ENCODE measurements at regions not wholly inside any gene's neighbourhood (a gene's known extent, or its start where the extent isn't known, plus 50 kb on each side); places are given as distances from the start of the nearest gene placed in this dataset.

- intact Hi-C loops (cut with micrococcal nuclease): no loop called here
- POLR2A ChIA-PET: no interaction called here
These were observed 629.7 kb downstream of the DACH1 start for GRCh38 chr13:71237332-71237731.

GRCh38 chr13:71219698-71220415 is 647.1 kb downstream of the DACH1 start:
- Mint-ChIP-seq H3K27me3 (no peaks in the 10 kb centered on the region), H3K4me3 (no peak overlapping the region), H3K27ac (no peak overlapping the region), H3K9me3 (no peaks in the 10 kb centered on the region), H3K4me1 (ENCODE audit: low read depth) (no peaks in the 10 kb centered on the region), H3K36me3 (ENCODE audit: low read depth) (no peaks in the 10 kb centered on the region)
- ATAC-seq (no peak), DNase-seq (no peak)
- TF ChIP-seq CTCF (IDR thresholded peaks at IDR 0.05): no peak
- intact Hi-C loops (cut with micrococcal nuclease): no loop called here
- CTCF ChIA-PET: interaction anchor here (1.2 kb wide), 1 partner anchor 660 kb away, joined by 3 read pairs; no protein-coding TSS in a partner anchor
- POLR2A ChIA-PET: no interaction called here

More at GRCh38 chr13:71237332-71237731, 629.7 kb downstream of the DACH1 start:
- H3K27me3 Mint-ChIP-seq: no peaks in the 10 kb centered on the region
- ATAC-seq: no peak
- no peaks in the 10 kb centered on the region for H3K4me1 Mint-ChIP-seq (ENCODE audit: low read depth)
- no peak overlapping the region for H3K4me3 Mint-ChIP-seq
- DNase-seq: no peak
- TF ChIP-seq CTCF (IDR thresholded peaks at IDR 0.05): no peak
- CTCF ChIA-PET: no interaction called here
- no peaks in the 10 kb centered on the region for H3K36me3 Mint-ChIP-seq (ENCODE audit: low read depth)
- H3K9me3 Mint-ChIP-seq: no peaks in the 10 kb centered on the region
- H3K27ac Mint-ChIP-seq: no peak overlapping the region

DNA sequence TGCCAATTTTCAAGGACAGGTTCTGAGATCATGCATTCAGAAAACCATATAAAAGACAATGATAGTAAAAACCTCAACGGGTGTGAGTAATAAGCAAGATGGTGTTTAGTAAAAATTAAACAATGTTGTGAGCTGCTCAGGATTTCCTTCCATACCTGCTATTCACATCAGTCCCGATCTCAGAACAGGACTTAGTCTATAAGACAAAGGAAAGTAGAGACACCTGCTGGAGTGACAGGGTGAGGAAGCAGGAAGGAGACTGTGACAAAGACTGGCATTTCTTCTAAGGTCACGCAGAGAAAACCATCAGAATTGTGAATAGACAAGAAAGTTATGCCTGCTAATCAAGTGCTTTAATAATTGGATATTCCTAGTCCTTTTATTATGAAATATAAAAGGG is 648.0 kb downstream of the DACH1 start:
- ChIA-PET CTCF (interaction anchor here (1.2 kb wide), 1 partner anchor 661 kb away, joined by 3 read pairs; no protein-coding TSS in a partner anchor), POLR2A (no interaction called here)
- Mint-ChIP-seq H3K4me1 (ENCODE audit: low read depth) (no peaks in the 10 kb centered on the region), H3K27ac (no peak overlapping the region), H3K27me3 (no peaks in the 10 kb centered on the region), H3K4me3 (no peak overlapping the region), H3K9me3 (no peaks in the 10 kb centered on the region), H3K36me3 (ENCODE audit: low read depth) (no peaks in the 10 kb centered on the region)
- intact Hi-C loops (cut with micrococcal nuclease): no loop called here
- TF ChIP-seq CTCF (IDR thresholded peaks at IDR 0.05): no peak
- DNase-seq (no peak), ATAC-seq (no peak)

- ATAC-seq (no peak), DNase-seq (no peak)
- no peak overlapping the region for H3K4me3 Mint-ChIP-seq
- ChIA-PET CTCF (no interaction called here), POLR2A (no interaction called here)
- no peaks in the 10 kb centered on the region for H3K36me3 Mint-ChIP-seq (ENCODE audit: low read depth)
- no peaks in the 10 kb centered on the region for H3K4me1 Mint-ChIP-seq (ENCODE audit: low read depth)
- H3K9me3 Mint-ChIP-seq: no peaks in the 10 kb centered on the region
- no peak overlapping the region for H3K27ac Mint-ChIP-seq
- no peak for TF ChIP-seq CTCF (IDR thresholded peaks at IDR 0.05)
- intact Hi-C loops (cut with micrococcal nuclease): no loop called here
- H3K27me3 Mint-ChIP-seq: no peaks in the 10 kb centered on the region
These were observed 649.2 kb downstream of the DACH1 start for GRCh38 chr13:71217827-71218226.

DNA sequence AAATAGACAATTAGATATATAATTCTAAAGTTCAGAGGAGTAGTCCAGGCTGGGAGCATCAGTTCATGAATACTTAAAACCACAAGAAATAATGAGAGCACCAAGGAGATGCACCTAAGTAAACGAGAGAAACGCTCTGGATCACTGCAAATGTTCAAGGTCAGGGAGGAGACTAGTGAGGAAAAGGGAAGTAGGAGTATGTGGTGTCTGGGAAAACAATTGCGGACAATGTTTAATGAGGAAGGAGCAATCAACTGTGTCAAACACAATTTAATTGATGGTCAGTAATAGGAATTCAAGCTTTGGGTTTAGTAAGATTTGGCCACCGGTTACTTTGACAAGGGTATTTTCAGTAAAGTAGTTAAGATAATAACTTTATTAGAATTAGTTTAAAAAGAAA is 652.2 kb downstream of the DACH1 start:
- no peaks in the 10 kb centered on the region for H3K9me3 Mint-ChIP-seq
- H3K27me3 Mint-ChIP-seq: no peaks in the 10 kb centered on the region
- H3K4me3 Mint-ChIP-seq: no peak overlapping the region
- TF ChIP-seq CTCF (IDR thresholded peaks at IDR 0.05): no peak
- ChIA-PET POLR2A (no interaction called here), CTCF (no interaction called here)
- intact Hi-C loops (cut with micrococcal nuclease): no loop called here
- H3K27ac Mint-ChIP-seq: no peak overlapping the region
- no peak for DNase-seq
- H3K4me1 Mint-ChIP-seq (ENCODE audit: low read depth): no peaks in the 10 kb centered on the region
- no peak for ATAC-seq
- no peaks in the 10 kb centered on the region for H3K36me3 Mint-ChIP-seq (ENCODE audit: low read depth)

All from activated CD8-positive, alpha-beta T cell treated with anti-CD3 and anti-CD28 coated beads for 36 hours (primary cell).